DND-41 (cell line): ENCODE measurements at regions not wholly inside any gene's neighbourhood (a gene's known extent, or its start where the extent isn't known, plus 50 kb on each side); places are given as distances from the start of the nearest gene placed in this dataset.

Experiments used
- CTCF ChIP-seq: IDR thresholded peaks from 2 replicates; pipeline ENCODE4 v1.5.1; 2012; ENCODE audit warnings: borderline replicate concordance, low read length, moderate library complexity, mild to moderate bottlenecking; ENCODE audit not compliant: poor library complexity, severe bottlenecking; ENCODE audit errors: extremely low read depth
- EZH2 ChIP-seq: IDR thresholded peaks from 3 replicates; pipeline ENCODE4 v1.6.1; 2012; ENCODE audit warnings: borderline replicate concordance, low read depth, mild to moderate bottlenecking, moderate library complexity, low read length, inconsistent platforms; ENCODE audit not compliant: severe bottlenecking

GRCh38 chr12:116403546-116403945, 126.1 kb upstream of the MED13L start:
- TF ChIP-seq CTCF (no peak), EZH2 (no peak)
